HG02678 (cell line): ENCODE measurements at regions not wholly inside any gene's neighbourhood (a gene's known extent, or its start where the extent isn't known, plus 50 kb on each side); places are given as distances from the start of the nearest gene placed in this dataset.
"Not testable (repeated sequence)": the region's sequence is repeated elsewhere in the genome, so short reads cannot be mapped to it uniquely, and the experiment has no call there.

Experiments used
- ATAC-seq: cut with Tn5 transposase; IDR thresholded peaks from one replicate; pipeline ENCODE4 v1.9.1; 2021; ENCODE audit warnings: mild to moderate bottlenecking, moderate library complexity; ENCODE audit not compliant: unreplicated experiment

DNA sequence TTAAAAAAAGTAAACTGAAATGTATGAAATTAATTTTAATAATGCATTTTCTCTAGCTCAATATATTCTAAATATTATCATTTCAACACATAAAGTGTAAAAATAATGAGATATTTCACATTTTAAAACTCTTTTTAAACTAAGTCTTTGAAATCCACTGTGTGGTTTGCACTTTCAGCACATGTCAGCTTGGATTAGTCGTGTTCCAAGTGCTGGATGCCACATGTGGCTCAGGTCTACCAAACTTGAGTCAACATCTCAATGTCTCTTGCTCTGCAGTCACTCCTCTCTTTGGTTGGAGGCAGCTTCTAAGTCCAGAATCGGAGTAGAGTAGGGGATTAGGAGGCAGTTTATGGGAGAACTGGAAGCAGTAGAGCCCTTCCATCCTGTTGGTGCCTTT, 173.7 kb upstream of the ANKRD55 start:
- ATAC-seq = no peak

DNA sequence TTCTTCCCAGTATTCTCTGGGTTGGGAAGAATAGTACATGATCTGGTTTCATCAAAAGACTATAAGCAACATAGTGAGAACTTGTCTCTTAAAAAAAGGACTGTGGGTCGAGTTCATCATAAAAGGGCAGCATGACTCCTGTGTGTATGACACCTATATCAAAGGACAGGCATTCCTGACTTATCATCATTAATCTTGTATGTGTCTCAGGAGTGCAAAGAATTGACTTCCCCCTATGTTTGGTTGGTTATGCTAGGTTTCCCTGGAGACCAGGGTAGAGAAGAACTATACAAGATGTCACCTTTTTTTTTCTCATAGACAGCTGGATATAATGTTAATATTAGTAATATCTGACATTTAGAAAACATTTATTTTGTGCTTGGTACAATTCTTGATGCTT, 173.1 kb upstream of the ANKRD55 start:
- no peak for ATAC-seq

DNA sequence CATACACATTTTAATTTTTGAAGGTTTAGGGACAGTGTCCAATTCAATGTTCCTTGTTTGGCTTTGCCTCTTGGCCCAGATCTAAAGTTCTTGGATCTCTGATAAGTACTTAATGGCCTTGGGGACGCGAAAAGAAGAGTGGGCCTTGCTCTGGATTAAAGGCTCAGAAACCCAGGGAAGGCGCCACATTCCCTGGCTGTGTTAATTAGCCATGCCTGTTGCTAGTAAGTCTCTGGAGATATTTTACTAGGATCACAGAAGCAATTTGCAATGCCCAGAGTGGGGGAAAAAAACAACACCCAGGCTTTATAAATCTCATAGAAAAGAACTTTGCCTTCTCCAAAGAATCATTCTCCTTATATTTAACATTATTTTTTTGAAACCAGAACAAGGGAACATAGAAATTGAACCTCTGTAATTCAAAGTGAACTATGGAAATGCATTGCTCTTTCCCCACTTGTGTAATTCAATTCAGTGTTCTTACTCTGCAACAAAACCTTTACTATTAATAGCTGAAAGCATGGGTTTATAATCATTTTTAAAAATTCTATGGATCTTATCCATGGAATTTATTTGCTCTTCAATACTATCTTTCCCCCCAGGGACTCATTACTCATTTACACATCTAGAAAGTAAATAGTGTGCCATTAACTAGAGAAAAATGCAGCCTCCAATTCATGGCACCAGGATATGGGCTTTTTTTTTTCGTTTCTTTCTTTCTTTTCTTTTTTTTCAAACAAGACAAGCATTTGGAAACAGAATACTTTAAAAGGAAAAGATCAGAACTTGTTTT, 172.2 kb upstream of the ANKRD55 start:
- no peak for ATAC-seq

- ATAC-seq = no peak
Measured at GRCh38 chr5:56402266-56403220, 169.4 kb upstream of the ANKRD55 start.

GRCh38 chr5:56397796-56398195, 164.7 kb upstream of the ANKRD55 start:
- ATAC-seq = not testable (repeated sequence)

GRCh38 chr5:56396634-56397033, 163.5 kb upstream of the ANKRD55 start:
- no peak for ATAC-seq

DNA sequence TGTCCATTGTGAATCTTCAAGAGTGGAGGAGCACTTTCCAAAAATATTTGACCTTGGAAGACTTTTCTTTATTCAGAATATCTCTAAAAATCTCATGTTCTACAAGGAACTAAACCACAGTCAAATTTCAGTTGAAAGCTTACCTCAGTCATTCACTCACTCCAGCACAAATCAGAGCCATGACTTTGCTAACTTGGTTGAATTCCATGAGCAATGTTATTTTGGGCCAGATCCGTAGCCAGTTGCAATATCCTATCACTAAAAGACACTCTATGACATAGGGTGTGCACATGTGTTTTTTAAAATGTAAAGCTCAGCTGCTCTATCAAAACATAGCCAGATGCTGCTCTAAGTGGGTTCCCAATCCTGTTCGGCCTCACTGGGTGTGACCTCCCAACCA, 156.1 kb upstream of the ANKRD55 start:
- no peak for ATAC-seq

DNA sequence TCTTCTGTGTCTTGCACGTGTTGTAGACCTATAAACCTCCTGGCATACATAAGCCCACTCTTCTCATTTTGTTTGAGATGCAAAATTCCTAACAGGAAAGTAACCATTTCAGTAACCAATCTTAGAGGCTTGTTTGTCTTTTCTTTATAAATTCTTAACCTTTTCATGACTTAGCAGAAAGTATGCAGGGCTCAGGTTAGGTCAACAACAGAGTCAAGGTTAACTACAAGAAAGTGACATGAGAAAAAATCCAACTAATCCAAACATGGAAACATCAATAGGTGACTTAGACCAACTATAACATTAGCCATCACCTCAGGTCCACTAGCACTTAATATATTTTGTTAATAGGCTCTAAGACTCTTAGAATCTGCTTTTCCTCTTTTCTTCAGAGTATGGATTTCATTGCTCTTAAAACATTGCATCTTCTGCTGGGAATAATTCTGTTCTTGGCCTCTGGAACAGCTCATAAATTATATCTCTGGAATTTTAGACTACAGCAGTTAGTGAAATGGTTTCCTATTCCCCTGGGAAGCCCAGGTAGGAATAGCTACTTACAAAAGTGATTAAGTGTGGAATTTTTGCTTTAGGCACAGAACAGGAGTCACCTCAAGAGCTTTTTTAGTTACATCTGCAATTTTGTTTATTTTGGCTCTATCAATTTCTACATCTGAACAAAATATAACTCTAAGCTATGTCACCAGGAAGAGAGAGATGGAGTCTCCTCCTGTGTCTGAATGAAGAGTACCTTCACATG, 155.3 kb upstream of the ANKRD55 start:
- ATAC-seq = no peak

DNA sequence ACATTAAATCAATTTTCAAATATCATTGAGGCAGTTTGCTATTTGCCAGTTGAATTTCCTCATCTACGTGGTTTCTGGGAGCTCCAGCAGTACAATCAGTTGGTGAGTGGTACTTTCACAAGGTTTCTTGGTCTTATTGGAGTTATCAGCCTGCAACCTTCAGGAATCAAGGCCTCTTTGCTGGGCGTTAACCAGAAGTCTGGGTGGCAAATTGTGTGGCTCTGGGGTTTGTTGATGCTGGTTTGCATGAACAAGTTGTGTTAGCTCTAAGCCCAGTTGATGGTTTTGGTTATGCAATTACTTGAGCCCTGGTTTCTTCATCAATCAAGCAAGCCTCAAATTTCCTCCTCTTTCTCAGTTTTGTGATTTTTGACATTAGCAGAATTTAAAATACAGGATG, 152.9 kb upstream of the ANKRD55 start:
- ATAC-seq = no peak

DNA sequence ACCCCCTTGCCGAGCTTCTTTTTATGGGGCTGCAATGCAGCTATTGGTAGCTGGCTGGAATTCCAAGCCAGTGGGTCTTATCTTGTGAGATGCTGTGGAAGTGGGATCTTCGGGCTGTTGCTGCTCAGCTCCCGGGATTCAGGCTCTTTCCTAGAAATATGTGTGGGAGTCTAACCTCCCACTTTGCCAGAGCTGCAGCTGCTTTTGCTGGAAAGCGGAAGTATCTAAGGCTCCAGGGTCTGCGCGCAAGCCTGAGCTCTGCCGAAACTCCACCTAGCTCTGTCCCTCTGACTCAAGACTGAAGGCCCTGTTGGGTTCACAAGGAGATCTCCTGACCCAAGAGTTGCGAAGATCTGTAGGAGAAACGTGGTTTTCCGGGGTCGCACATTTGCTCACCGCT, 151.1 kb upstream of the ANKRD55 start:
- ATAC-seq = no peak

- no peak for ATAC-seq
Measured at GRCh38 chr5:56383761-56384160, 150.6 kb upstream of the ANKRD55 start.

GRCh38 chr5:56382896-56383295, 149.8 kb upstream of the ANKRD55 start:
- no peak for ATAC-seq

DNA sequence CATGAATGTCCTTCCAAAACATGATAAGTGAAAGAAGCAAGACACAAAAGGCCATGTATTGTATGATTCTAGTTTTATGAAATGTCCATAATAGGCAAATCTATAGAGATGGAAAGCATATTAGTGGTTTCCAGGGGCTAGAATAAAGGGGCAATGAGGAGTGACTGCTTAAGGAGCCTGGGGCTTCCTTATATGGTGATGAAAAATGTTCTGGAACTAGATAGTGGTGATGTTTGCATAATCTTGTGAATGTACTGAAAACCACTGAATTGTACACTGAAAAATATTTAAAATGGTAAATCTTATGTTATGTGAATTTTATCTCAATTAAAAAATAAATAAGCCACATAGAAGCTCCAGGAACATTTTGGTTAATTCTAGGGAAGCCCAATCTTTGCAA, 144.4 kb upstream of the ANKRD55 start:
- ATAC-seq = no peak

DNA sequence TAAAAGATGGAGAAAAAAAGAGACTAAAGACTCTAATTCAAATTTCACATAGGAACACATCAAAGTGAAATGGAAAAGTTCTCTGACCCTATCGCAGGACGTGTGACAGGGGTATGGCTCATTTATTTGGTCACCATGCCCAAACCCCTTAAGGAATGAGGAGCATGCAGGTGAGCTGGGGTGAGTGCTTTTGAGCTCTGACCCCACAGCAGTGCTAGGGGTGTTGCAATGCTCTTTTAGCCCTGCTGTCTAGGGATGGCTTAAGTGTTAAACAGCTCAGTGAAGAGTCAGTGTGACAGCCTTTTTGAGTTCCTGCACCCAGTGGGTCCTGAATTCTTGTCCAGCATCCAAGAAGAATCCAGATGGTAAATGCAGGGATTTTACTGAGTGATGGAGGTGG, 143.0 kb upstream of the ANKRD55 start:
- no peak for ATAC-seq

DNA sequence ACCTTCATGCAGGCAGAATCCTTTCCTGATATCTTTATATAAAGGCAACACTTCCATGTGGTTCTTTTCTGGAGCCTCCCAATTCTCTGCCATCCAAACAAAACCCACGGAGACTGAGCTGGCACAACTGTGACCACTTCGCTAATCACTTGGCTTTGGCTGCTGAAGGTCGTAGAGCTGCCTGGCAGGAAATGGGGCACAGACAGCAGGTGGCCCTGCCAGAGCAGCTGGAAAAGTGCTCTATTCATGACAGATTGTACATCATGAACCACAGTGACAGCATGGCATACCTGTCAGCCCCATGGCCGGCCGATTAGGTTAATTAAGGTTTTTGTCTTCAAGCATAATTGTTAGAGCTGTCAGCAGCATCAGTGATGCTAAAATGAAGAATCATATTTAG, 141.9 kb upstream of the ANKRD55 start:
- no peak for ATAC-seq

DNA sequence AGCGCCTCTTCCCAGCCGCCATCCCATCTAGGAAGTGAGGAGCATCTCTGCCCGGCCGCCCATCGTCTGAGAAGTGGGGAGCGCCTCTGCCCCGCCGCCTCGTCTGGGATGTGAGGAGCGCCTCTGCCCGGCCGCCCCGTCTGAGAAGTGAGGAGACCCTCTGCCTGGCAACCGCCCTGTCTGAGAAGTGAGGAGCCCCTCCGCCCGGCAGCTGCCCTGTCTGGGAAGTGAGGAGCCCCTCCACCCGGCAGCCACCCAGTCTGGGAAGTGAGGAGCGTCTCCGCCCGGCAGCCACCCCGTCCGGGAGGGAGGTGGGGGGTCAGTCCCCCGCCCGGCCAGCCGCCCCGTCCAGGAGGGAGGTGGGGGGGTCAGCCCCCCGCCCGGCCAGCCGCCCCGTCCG, 139.4 kb upstream of the ANKRD55 start:
- ATAC-seq = not testable (repeated sequence)

DNA sequence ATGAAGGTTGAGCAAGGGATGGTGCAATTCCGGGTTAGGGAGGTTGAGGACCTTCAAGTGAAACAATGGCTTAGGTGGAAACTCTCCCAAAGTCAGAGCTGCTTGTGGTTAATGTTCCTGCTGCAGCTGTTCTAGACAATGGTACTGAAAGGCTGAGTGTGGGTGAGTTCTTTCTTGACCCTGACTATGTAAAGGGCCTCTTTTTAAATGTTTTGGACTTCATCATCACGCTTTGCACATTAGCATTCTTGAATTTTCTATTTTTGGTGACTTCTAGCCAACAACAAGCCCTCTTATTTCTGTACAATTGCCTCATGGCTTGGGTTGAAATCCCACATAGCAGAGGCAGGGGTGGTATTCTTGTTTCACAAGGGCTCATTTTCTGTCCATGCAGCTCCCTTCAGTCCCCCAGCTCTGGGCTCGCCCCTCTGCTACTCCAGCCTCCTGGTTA, 136.3 kb upstream of the ANKRD55 start:
- no peak for ATAC-seq

DNA sequence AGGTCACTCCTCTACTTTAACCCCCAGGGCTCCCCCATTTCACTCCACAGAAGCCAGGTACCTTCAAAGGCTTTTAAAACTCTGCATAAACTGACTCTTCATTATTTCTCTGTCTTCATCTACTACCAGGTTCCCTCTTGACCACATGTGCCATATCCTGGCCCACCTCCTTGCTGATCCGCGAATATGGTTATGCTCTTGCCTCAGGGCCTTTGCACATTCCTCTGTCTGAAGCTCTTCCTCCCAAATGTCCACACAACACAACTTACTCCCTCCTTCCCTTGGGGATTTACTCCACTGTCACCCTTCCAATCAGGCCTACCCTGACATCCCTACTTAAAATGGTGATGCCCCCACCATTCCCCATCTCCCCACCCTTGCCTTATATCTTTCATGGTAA, 134.6 kb upstream of the ANKRD55 start:
- ATAC-seq = no peak

DNA sequence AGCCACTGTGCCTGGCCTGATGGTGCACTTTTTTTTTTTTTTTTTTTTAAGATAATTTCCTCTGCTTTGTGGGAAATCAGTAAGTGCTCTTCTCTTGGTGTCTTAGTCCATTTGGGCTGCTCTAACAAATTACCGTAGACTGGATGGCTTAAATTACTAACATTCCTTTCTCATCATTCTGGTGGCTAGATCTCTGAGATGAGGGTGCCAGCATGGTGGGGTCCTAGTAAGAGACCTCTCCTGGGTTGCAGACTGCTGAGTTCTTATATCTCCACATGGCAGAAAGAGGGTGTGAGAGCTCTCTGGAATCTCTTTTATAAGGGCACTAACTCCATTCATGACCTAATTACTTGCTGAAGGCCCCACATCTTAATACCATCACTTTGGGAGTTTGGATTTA, 133.9 kb upstream of the ANKRD55 start:
- ATAC-seq = no peak

- no peak for ATAC-seq
Measured at GRCh38 chr5:56361398-56361797, 128.3 kb upstream of the ANKRD55 start.

GRCh38 chr5:56360816-56361215, 127.7 kb upstream of the ANKRD55 start:
- no peak for ATAC-seq
